ENCODE measurements at regions not wholly inside any gene's neighbourhood (a gene's known extent, or its start where the extent isn't known, plus 50 kb on each side); places are given as distances from the start of the nearest gene placed in this dataset.
"Not testable (repeated sequence)": the region's sequence is repeated elsewhere in the genome, so short reads cannot be mapped to it uniquely, and the experiment has no call there.

- not testable (repeated sequence) for H3K4me3 ChIP-seq (ENCODE audit: low read depth, low read length); H3K36me3 ChIP-seq (ENCODE audit: control insufficient read depth, insufficient read depth, low read length); DNase-seq (ENCODE audit: low read depth); FAIRE-seq; H3K27me3 ChIP-seq (ENCODE audit: control insufficient read depth, insufficient read depth, low read length)
Observed at GRCh38 chr3:32042867-32043266, 61.3 kb downstream of the ZNF860 start.

GRCh38 chr3:32045091-32045915, 61.1 kb upstream of the GPD1L start:
- H3K4me3 ChIP-seq (ENCODE audit: low read depth, low read length), result peak overlapping the region; percentile 9
- H3K27me3 ChIP-seq (ENCODE audit: control insufficient read depth, insufficient read depth, low read length), result no peaks in the 10 kb centered on the region
- no peak for TF ChIP-seq CTCF (IDR thresholded peaks at IDR 0.05; ENCODE audit: insufficient read depth, low read length, severe bottlenecking)
- FAIRE-seq (peak; percentile 23), DNase-seq (ENCODE audit: low read depth) (peak; percentile 95)
- no peaks in the 10 kb centered on the region for H3K36me3 ChIP-seq (ENCODE audit: control insufficient read depth, insufficient read depth, low read length)

- Histone ChIP-seq H3K4me3 (ENCODE audit: low read depth, low read length) (no peak overlapping the region), H3K36me3 (ENCODE audit: control insufficient read depth, insufficient read depth, low read length) (no peaks in the 10 kb centered on the region), H3K27me3 (ENCODE audit: control insufficient read depth, insufficient read depth, low read length) (no peaks in the 10 kb centered on the region)
- DNase-seq (ENCODE audit: low read depth) (no peak), FAIRE-seq (no peak)
- TF ChIP-seq CTCF (IDR thresholded peaks at IDR 0.05; ENCODE audit: insufficient read depth, low read length, severe bottlenecking), result no peak
Observed at GRCh38 chr3:32046102-32046501, 60.3 kb upstream of the GPD1L start.

DNA sequence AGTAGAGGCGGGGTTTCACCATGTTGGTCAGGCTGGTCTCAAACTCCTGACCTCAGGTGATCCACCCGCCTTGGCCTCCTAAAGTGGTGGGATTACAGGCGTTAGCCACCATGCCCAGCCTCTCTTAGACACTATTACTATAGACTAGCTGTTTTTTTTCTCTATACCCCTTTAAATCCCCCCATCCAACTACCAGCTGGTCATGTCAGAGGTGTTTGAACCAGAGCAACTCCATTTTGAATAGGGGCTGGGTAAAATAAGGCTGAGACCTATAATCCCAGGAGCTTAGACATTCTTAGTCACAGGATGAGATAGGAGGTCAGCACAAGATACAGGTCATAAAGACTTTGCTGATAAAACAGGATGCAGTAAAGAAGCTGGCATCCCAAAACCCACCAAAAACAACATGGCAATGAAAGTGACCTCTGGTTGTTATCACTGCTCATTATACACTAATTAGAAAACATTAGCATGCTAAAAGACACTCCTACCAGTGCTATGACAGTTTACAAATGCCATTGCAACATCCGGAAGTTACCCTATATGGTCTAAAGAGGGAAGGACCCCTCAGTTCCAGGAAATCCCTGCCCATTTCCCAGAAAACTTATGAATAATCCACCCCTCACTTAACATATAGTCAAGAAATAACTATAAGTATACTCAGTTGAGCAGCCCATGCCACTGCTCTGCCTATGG, 57.8 kb upstream of the GPD1L start:
- TF ChIP-seq CTCF (IDR thresholded peaks at IDR 0.05; ENCODE audit: insufficient read depth, low read length, severe bottlenecking), result no peak
- no peaks in the 10 kb centered on the region for H3K36me3 ChIP-seq (ENCODE audit: control insufficient read depth, insufficient read depth, low read length)
- DNase-seq (ENCODE audit: low read depth) (no peak), FAIRE-seq (no peak)
- H3K27me3 ChIP-seq (ENCODE audit: control insufficient read depth, insufficient read depth, low read length), result no peaks in the 10 kb centered on the region
- H3K4me3 ChIP-seq (ENCODE audit: low read depth, low read length), result no peak overlapping the region

- no peak for TF ChIP-seq CTCF (IDR thresholded peaks at IDR 0.05; ENCODE audit: insufficient read depth, low read length, severe bottlenecking)
- DNase-seq (ENCODE audit: low read depth), result no peak
- Histone ChIP-seq H3K27me3 (ENCODE audit: control insufficient read depth, insufficient read depth, low read length) (no peaks in the 10 kb centered on the region), H3K36me3 (ENCODE audit: control insufficient read depth, insufficient read depth, low read length) (no peaks in the 10 kb centered on the region), H3K4me3 (ENCODE audit: low read depth, low read length) (no peak overlapping the region)
- FAIRE-seq, result no peak
Observed at GRCh38 chr3:32049916-32050315, 56.5 kb upstream of the GPD1L start.

- not testable (repeated sequence) for H3K27me3 ChIP-seq (ENCODE audit: control insufficient read depth, insufficient read depth, low read length); H3K36me3 ChIP-seq (ENCODE audit: control insufficient read depth, insufficient read depth, low read length); H3K4me3 ChIP-seq (ENCODE audit: low read depth, low read length); FAIRE-seq
- peak; percentile 38 for DNase-seq (ENCODE audit: low read depth)
Observed at GRCh38 chr3:32052230-32052629, 54.2 kb upstream of the GPD1L start.

GRCh38 chr3:32052851-32053250, 53.6 kb upstream of the GPD1L start:
- not testable (repeated sequence) for FAIRE-seq; H3K27me3 ChIP-seq (ENCODE audit: control insufficient read depth, insufficient read depth, low read length); DNase-seq (ENCODE audit: low read depth); H3K4me3 ChIP-seq (ENCODE audit: low read depth, low read length); H3K36me3 ChIP-seq (ENCODE audit: control insufficient read depth, insufficient read depth, low read length)
